Dendritic cell treated with granulocyte-macrophage colony-stimulating factor and Interleukin-4, amounts not matched to agents 40 ng/mL and 50 ng/mL, for 4 days (primary cell): ENCODE measurements at regions not wholly inside any gene's neighbourhood (a gene's known extent, or its start where the extent isn't known, plus 50 kb on each side); places are given as distances from the start of the nearest gene placed in this dataset.
A peak's percentile ranks its signal among the peaks of the same experiment; 100 is the strongest.
"Not testable (repeated sequence)": the region's sequence is repeated elsewhere in the genome, so short reads cannot be mapped to it uniquely, and the experiment has no call there.

Experiments
- H3K27ac Mint-ChIP-seq: one replicate; pipeline ENCODE4 v1.8.0; 2022; ENCODE audit warnings: mild to moderate bottlenecking, mixed read lengths
- H3K27me3 Mint-ChIP-seq: one replicate; pipeline ENCODE4 v1.8.0; 2022; ENCODE audit warnings: mild to moderate bottlenecking, mixed read lengths
- H3K36me3 Mint-ChIP-seq: one replicate; pipeline ENCODE4 v1.8.0; 2022; ENCODE audit warnings: low read depth, mixed read lengths
- H3K4me1 Mint-ChIP-seq: one replicate; pipeline ENCODE4 v1.8.0; 2022; ENCODE audit warnings: low read depth, mixed read lengths
- H3K4me3 Mint-ChIP-seq: one replicate; pipeline ENCODE4 v1.8.0; 2022; ENCODE audit warnings: mild to moderate bottlenecking, moderate library complexity, mixed read lengths
- H3K9me3 Mint-ChIP-seq: one replicate; pipeline ENCODE4 v1.8.0; 2022; ENCODE audit warnings: mixed read lengths
- intact Hi-C: fragments of 100-400 bp; cut with micrococcal nuclease; formaldehyde crosslinking; loops from one replicate; pipeline ENCODE4 v1.15.0; 2022

DNA sequence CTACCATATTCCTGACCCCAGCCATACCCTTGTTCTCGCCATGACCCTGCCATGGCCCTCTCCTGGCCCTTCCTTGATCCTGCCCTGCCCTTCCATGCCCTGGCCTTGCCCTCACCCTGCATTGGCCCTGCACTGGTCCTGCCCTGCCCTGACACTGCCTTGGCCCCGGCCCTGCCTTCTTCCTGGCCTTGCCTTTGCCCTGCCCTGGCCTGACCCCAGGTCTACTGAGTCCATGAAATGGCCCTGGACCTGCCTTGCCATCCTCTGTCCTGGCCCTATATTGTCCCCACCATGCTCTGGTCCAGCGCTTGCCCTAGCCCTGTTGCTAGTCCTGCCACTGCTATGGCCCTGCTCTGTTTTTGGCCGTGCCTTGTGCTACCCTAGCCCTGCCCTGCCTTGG is 536.1 kb downstream of the FOXD4L6 start:
- intact Hi-C loops, H3K27ac Mint-ChIP-seq, H3K9me3 Mint-ChIP-seq: not testable (repeated sequence)

DNA sequence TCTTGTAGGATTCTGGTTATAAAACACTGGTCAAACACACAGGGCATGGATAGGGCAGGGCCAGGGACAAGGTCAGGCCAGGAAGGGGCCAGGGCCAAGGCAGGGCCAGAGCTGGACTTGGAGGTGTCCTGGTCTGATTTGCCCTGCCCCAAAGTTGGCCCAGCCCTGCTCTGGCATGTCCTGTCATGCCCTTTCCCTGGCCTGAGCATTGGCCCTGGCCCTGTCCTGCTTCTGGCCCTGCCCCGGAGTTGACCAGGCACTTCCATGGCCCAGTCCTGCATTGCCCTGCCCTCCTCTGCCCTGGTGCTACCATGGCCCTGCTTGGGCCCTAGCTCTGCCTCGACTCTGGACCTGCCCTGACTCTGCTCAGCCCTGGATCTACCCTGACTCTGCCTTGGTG is 536.6 kb downstream of the FOXD4L6 start:
- H3K4me3 Mint-ChIP-seq, H3K27ac Mint-ChIP-seq, intact Hi-C loops, H3K27me3 Mint-ChIP-seq, H3K36me3 Mint-ChIP-seq, H3K4me1 Mint-ChIP-seq, H3K9me3 Mint-ChIP-seq: not testable (repeated sequence)

More for the DNA sequence above, 536.1 kb downstream of the FOXD4L6 start:
- H3K4me3 Mint-ChIP-seq, H3K4me1 Mint-ChIP-seq, H3K36me3 Mint-ChIP-seq, H3K27me3 Mint-ChIP-seq: not testable (repeated sequence)

DNA sequence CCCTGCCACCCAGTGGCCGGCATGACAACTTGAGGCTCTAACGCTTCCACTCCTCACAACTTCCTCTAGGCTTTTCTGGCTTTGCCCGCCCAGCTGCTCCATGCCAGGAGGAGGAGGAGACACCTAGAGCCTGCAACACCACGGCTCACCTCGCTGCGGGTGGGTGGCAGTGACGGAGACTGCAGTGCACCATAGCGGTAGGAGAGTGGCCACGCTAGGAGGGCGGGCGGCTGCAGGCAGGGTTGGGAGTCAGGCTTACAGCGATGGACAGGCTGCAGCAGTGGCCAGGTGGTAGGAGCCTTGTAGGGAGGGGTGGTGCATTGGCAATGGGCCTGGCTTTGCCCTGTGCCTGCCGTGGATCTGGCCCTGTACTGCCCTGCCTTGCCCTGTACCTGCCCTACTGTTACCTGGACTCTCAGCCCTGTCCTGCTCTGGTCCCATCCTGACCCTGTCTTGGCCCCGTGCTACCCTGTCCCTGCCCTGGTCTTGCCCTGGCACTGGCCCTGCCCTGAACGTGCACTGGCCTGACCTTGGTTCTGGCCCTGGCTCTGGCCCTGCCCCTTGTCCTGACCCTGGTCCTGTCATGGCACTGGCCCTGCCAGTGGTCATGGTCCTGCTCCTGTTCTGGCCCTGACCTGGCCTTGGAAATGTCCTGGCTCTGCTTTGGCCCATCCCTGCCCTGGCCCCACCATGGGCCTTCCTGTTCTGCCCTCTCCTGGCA is 540.8 kb downstream of the FOXD4L6 start:
- H3K27me3 Mint-ChIP-seq, H3K9me3 Mint-ChIP-seq, H3K27ac Mint-ChIP-seq, intact Hi-C loops, H3K4me3 Mint-ChIP-seq, H3K36me3 Mint-ChIP-seq, H3K4me1 Mint-ChIP-seq: not testable (repeated sequence)

DNA sequence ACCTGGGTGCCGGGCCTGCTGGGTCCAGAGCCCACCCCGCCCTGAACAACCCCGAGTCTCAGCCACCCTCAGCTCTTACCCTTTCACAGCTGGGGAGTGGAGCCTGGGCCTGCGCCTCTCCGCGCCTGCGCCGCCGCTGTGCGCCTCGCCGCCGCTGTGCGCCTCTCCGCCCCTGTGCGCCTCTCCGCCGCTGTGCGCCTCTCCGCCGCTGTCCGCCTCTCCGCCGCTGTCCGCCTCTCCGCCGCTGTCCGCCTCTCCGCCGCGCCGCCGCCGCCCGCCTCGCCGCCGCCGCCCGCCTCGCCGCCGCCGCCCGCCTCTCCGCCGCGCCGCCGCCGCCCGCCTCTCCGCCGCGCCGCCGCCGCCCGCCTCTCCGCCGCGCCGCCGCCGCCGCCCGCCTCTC is 544.4 kb downstream of the FOXD4L6 start:
- H3K4me1 Mint-ChIP-seq, H3K27ac Mint-ChIP-seq, intact Hi-C loops, H3K27me3 Mint-ChIP-seq, H3K36me3 Mint-ChIP-seq, H3K9me3 Mint-ChIP-seq: not testable (repeated sequence)
- H3K4me3 Mint-ChIP-seq, result peak overlapping the region; percentile 30

DNA sequence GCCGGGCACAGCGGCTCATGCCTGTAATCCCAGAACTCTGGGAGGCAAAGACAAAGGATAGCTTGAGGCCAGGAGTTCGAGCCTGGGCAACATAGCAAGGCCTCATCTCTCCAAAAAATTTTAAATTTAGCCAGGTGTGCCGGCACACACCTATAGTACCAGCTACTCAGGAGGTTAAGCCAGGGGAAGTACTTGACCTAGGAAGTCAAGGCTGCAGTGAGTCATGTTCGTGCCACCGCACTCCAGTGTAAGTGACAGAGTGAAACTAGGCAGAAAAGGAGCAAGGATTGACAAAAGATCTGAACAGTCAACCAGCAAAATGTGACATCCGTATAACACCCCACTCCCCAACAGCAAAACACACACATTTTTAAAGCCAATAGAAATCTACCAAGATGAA is 545.3 kb downstream of the FOXD4L6 start:
- H3K36me3 Mint-ChIP-seq, intact Hi-C loops, H3K4me3 Mint-ChIP-seq, H3K9me3 Mint-ChIP-seq, H3K27me3 Mint-ChIP-seq, H3K27ac Mint-ChIP-seq, H3K4me1 Mint-ChIP-seq: not testable (repeated sequence)

DNA sequence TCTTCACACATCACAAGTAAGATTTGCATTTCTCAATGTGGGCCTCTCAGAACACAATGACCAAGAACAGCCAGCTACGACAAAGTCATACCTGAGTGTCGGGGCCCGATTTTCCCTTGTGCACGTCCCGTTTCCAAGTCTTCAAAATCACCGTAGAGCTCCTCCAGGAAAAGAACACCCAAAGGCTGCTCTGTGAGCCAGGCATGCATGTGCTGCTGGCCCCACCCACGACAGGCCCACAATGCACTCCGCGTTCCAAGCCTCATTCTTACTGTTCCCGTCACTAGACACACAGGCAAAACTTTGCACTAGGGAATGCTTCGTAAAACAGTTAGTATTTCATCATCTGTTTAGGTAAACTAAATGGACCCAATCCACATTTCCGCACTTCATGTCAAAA is 549.6 kb downstream of the FOXD4L6 start:
- not testable (repeated sequence) for H3K4me3 Mint-ChIP-seq, H3K9me3 Mint-ChIP-seq, H3K27me3 Mint-ChIP-seq

More for the DNA sequence above, 549.6 kb downstream of the FOXD4L6 start:
- H3K27ac Mint-ChIP-seq, H3K4me1 Mint-ChIP-seq, H3K36me3 Mint-ChIP-seq, intact Hi-C loops: not testable (repeated sequence)
